GM21619 (cell line): ENCODE measurements at regions not wholly inside any gene's neighbourhood (a gene's known extent, or its start where the extent isn't known, plus 50 kb on each side); places are given as distances from the start of the nearest gene placed in this dataset.
"Not testable (repeated sequence)": the region's sequence is repeated elsewhere in the genome, so short reads cannot be mapped to it uniquely, and the experiment has no call there.

Experiments
- ATAC-seq: cut with Tn5 transposase; IDR thresholded peaks from one replicate; pipeline ENCODE4 v1.9.1; 2021; ENCODE audit not compliant: unreplicated experiment

GRCh38 chr7:120123528-120123927, 149.4 kb upstream of the KCND2 start:
- ATAC-seq = no peak

GRCh38 chr7:120131096-120131839, 141.7 kb upstream of the KCND2 start:
- ATAC-seq = no peak

GRCh38 chr7:120138497-120138896, 134.5 kb upstream of the KCND2 start:
- ATAC-seq = no peak

GRCh38 chr7:120156476-120156875, 116.5 kb upstream of the KCND2 start:
- no peak for ATAC-seq

GRCh38 chr7:120160166-120160565, 112.8 kb upstream of the KCND2 start:
- ATAC-seq = no peak

GRCh38 chr7:120163449-120163848, 109.5 kb upstream of the KCND2 start:
- no peak for ATAC-seq

- no peak for ATAC-seq
Measured at GRCh38 chr7:120165227-120165626, 107.7 kb upstream of the KCND2 start.

- no peak for ATAC-seq
Measured at GRCh38 chr7:120168066-120168465, 104.9 kb upstream of the KCND2 start.

GRCh38 chr7:120169996-120170783, 102.8 kb upstream of the KCND2 start:
- ATAC-seq = no peak

GRCh38 chr7:120170834-120171233, 102.1 kb upstream of the KCND2 start:
- no peak for ATAC-seq

- ATAC-seq = no peak
Measured at GRCh38 chr7:120171406-120171805, 101.6 kb upstream of the KCND2 start.

GRCh38 chr7:120180221-120180620, 92.8 kb upstream of the KCND2 start:
- no peak for ATAC-seq

GRCh38 chr7:120181499-120181898, 91.5 kb upstream of the KCND2 start:
- no peak for ATAC-seq

- ATAC-seq = no peak
Measured at GRCh38 chr7:120184866-120185265, 88.1 kb upstream of the KCND2 start.

- ATAC-seq = no peak
Measured at GRCh38 chr7:120185940-120186682, 86.9 kb upstream of the KCND2 start.

- ATAC-seq = no peak
Measured at GRCh38 chr7:120186688-120187087, 86.3 kb upstream of the KCND2 start.

GRCh38 chr7:120189623-120190022, 83.4 kb upstream of the KCND2 start:
- ATAC-seq = no peak

- no peak for ATAC-seq
Measured at GRCh38 chr7:120190109-120190508, 82.9 kb upstream of the KCND2 start.

- ATAC-seq = no peak
Measured at GRCh38 chr7:120190566-120190965, 82.4 kb upstream of the KCND2 start.

GRCh38 chr7:120191423-120191822, 81.6 kb upstream of the KCND2 start:
- not testable (repeated sequence) for ATAC-seq

- ATAC-seq = no peak
Measured at GRCh38 chr7:120201290-120201689, 71.7 kb upstream of the KCND2 start.

GRCh38 chr7:120205101-120205500, 67.9 kb upstream of the KCND2 start:
- no peak for ATAC-seq
